DOHH2 (cell line): ENCODE measurements at regions not wholly inside any gene's neighbourhood (a gene's known extent, or its start where the extent isn't known, plus 50 kb on each side); places are given as distances from the start of the nearest gene placed in this dataset.

Experiments used
- CTCF ChIP-seq: fragments of 200-600 bp; sonication (generic); IDR thresholded peaks from one replicate; pipeline ENCODE4 v1.5.1; 2014; ENCODE audit warnings: antibody characterized with exemption, mild to moderate bottlenecking, low read depth, low read length; ENCODE audit not compliant: poor library complexity, severe bottlenecking
- EZH2phosphoT487 ChIP-seq: fragments of 200-600 bp; sonication (generic); IDR thresholded peaks from 2 replicates; pipeline ENCODE4 v1.6.1; 2017; ENCODE audit warnings: borderline replicate concordance, mild to moderate bottlenecking, antibody characterized with exemption, low read length, moderate library complexity, mixed read lengths

DNA sequence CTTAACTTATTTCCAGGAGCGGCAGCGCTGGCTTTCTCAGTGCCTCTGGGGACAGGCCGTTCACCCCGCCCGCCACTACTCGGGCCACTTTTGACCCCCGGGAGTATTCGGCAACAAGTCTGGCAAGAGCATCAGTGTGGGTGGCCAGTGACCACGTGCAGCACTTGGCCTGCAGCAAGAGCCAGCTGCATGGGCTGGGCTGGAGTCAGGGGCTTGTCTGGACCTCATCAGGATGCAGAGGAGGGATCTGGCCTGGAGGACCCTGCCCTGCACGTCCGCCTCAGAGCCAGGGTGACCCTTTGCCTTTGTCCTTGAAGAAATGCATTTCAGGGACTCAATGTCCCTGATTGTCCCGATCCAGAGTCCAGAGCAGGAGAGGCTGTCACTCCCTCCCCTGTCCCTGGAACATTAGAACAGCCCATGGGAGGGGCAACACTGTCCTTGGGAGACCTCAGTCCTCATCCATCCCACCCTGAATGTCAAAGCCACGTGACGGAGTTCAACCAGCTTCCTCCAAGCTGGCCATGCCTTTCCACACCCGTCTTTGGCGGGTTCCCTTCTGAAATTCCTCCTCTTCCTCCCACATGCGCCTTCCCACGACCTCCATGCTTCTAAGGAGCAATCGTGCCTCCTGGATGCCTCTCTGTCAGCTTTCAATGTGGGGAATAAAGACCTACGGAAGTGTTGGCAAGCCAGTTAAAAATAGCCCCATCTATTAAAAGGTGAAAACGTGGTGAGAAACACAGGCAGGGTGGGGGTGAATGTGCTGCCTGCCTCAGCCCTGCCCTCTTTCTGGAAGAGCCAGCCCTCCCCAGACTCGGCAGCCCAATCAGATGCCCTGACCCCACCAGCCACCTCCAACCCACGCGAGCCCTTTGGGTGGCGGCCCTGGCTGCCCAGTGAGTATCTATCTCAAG is 99.0 kb downstream of the OLFM1 start:
- TF ChIP-seq CTCF = no peak
- TF ChIP-seq EZH2phosphoT487 = no peak
